KG1 (cell line): ENCODE measurements at regions not wholly inside any gene's neighbourhood (a gene's known extent, or its start where the extent isn't known, plus 50 kb on each side); places are given as distances from the start of the nearest gene placed in this dataset.

Source experiments
- DNase-seq: peaks from one replicate; lab custom pipeline; 2025; lab: John Stamatoyannopoulos, UW

DNA sequence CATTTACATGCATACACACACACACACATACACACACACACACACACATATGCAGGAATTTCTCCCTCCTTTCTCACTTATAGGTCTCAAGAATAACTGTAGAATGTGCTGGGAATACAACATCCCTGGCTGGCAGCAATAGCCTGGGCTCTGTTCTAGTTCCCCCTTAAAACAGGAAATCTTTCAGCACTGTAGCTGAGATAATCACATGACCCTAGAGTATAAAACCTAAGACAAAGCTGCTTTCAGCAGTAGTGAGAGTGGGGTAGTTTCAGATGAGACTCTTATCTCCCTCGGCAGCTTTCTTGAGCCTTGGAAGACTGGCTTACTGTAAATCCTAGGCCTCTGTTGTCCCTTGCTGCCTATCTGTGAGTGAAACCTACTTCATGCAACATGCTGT is 137.4 kb upstream of the AKR1E2 start:
- no peak for DNase-seq

DNA sequence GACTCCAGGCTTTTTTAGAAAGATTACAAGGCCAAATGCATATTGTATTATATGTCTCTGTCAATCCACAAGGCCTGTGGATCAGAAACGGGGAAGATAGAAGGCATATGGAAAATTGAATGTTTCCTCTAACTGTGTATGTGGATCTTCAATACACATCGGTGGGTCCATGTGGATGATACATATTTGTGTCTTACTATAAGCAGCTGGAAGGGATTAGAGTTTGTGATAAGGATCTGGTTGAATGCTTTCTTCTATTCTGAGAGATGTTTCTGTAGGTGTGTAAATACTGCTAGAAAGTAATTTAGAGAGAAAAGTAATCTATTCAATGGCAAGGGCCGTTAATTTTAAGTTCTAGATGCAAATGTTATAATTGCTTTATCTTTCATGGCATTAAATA is 137.8 kb upstream of the AKR1E2 start:
- no peak for DNase-seq

DNA sequence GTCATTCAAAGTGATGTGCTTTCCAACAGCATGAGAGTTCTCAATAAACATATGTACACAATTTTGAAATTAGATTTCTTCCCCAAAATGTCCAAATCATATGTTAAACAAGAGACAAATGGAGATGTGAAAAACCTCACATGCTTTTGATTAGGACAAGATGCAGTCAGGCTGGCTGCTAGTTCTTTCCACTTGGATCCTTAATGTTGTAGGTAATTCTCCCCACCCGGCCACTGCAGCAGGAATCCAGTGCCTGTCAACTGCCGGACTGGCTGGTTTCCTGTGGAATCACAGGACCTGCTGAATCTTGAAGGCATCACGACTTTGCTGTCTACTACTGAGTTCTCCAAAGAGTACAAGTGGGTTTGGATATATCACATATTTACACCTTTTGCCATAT is 138.6 kb upstream of the AKR1E2 start:
- DNase-seq, result no peak

DNA sequence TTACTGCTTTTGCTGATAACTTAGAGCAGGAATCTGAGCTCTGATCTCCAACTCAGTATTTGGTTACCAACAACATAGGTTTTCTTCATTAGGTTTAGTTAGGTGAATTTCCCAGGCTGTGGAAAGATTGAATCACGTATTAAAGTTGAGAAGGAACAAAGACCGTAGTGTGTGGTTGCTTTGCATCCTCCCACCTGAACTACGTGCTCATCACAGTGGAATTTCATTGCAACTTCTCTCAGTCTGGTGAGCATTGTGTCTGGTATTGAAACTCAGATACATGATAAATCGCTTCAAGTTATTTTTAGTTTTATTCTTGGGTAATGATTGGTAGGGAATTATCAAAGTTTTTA is 139.4 kb upstream of the AKR1E2 start:
- no peak for DNase-seq

DNA sequence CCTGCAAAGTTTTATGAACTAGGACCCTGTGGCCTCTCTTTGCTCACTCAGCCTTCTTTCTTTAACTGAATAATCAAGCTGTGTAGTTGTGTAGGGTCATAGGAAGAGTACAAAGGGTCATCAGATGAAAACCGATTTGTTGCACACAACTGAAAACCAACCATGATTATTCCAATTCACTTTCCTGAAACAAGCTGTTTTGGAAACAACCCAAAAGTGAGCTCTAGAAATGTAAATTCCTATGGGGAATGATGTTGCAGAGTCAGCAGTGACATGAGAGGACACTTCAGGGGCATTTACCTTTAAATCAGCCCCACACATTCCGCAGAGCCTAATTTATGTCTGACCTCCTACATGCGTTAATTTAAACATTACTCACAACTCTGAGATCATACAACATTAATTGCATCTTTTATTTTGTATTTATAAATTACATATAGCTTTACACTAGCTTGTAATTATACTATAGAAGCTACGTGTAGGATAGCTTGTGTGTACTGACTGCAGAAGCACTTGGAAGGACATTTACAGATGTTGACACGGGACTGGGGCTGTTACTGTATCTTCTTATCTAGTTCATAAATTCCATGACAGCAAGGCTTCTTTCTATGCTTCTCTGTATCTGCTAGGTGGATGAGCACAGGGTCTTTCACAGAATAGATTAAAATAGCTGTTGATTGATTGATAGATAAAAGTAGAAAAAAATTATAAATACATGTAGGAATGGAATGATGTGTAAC is 139.9 kb upstream of the AKR1E2 start:
- no peak for DNase-seq

DNA sequence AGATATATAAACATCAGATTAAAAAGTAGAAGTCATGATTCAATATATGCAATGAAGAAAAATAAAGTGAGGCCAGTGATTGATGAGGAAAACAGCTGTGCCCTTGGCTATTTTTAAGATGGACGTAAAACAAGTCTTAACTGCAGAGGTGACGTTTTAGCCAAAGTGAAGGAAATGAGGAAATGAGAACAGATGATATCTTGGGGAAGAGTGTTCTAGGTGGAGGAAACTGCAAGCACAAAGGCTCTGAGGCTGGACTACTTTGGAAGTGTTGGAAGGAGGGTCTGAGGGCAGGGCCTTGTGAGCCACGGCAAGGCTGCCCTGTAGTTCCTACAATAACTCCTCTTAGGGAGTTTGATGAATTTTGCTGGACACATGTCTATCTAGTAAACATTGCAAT is 140.5 kb upstream of the AKR1E2 start:
- DNase-seq, result no peak

DNA sequence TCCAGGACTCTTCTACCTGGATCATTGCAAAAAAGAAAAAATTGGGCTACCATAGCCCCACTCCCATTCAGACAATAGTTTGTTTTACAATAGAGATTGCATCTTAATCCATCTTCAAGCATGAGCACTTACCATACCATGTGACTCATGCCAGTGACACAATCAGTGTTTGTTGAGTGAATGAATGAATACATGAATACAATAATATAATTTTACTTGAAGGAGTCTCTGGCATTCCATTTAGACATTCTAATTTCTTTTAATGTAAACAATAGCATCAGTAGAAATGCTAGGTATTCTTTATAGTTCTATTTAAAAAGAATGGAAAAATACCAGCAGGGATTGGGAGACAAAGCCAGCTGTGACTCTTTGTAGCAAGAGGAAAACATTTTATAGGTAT is 141.6 kb upstream of the AKR1E2 start:
- no peak for DNase-seq

DNA sequence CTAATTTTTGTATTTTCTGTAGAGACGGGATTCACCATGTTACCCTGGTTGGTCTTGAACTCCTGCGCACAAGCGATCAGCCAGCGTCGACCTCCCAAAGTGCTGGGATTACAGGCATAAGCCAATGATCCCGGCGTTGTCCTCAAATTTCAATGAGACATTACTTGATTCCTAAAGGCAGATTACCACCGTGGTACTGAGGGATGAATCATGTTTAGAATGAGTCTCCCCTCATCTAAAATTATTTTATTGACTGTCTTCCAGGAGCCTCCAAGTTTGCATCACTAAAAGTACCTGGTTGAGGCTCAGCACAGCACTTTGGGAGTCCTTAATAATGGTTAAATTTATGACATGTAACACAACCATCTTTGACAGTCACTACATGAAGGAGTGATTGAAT is 142.2 kb upstream of the AKR1E2 start:
- no peak for DNase-seq

DNA sequence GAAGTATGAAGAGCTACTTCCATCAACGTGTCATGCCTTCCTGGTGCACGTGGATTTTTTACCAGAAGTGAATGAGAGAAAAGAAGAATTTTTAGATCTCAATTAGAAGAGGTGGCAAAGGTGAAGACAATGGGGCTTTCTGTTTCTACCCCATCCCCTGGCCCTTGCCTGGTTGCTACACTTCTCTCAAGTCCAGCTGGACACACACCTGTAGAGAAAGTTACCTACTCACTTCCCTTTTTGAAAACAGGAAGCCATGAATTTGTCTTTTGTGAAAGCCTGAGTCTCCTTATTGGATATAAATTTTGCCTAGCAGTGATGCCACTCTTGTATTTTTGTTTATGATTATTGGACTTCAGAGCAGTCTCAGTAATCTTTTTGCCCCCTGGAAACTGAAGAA is 142.9 kb upstream of the AKR1E2 start:
- no peak for DNase-seq

DNA sequence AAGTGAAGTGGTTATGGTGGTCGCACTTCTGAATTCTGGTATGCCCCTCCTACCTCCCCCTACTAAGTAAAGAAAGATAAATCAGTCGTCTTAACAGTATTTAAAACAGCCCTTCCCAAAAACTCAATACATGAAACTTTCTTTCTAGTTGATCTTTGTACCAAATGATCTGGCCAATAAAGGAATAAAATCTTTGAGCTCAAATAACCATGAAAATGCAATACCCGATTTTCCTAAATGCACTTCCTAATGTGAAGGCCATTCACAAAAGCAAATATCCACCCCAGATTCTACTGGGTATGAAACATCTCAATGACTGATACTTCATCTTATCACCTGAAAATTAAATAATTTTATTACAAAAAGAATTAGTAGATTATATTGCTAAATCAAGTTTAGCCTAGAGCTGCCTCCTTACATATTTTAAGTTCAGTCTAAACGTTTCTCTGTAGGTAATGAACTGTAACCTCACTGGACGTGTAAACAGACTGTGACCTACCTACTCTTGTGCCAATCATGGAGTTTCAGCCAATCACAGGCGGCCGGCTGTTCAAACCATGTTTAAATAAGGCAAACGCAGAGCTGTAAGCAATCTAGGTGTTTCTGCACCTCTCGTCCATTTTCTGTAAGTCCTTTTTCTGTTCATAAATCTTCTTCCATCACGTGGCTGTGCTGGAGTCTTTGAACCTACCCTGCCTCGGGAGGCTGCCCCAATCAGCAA is 146.9 kb upstream of the AKR1E2 start:
- no peak for DNase-seq

DNA sequence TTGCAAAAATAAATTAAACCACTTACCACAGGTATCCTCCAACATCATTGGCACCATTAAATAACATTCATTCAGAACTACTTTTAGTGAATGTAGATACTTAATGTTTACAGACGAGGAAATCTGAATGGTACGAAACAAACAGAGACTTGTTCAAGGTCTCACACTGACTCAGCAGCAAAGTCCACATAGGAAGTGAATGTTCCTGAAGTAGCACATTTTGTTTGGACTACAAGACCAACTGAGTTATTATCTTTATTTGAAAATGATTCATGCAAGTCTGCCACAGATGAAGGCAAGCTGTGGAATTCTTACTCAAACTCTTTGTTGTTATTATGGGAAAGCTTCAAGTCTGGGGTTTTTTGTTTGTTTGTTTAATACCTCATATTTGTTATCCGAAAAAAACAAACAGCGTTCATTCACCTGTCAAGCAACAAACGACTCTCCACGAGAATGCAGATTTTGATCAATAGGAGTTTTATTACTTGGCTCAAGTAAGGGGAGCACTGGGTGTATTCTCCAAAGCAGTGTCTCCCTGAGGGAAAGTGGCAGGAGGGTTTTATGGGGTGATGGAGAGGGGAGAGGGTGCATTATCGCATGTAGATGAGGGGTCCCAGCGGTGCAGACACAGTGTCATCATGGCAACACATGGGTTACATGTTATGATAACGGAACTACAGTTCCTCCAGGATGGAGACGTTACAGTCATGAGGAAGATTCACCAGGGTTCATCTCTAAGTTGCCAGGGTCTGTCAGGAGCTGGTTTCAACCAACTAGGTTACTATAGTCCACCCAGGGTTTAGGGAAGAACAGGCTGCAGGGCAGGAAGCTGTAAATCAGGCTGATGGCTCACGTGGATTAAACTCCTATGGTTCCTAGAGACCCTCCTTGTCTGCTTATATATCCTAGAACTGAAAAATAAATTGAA is 147.7 kb upstream of the AKR1E2 start:
- no peak for DNase-seq

DNA sequence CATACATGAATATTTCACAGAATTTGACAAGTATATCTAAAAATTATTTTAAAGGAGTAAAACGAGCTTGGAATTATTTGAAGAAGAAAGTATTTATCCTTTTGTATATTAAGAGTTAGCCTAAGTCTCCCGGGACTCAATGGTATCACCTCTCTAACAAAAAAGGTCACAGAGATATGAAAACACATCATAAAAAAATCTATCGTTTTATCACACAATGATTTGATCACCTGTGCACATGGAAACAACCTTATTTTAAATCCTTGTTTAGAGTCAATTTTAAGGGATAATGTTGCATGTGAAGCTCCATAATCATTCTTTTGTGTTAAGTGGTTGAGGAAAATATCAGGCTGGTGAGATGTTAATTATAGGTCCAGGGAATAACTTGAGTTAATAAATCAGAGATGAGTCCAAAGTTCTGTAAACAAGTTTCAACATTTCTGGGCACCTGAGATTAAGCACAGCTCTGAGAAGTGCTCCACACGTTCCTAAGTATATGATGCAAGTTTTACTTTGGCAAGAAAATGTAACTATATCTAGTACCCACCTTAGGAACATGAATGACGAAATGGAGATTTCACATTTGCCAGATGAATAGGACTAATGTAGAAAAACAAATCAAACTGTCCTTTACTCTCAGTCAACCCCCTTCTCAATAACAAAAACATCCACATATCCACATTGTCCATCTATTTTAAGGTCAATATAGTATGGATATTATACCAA is 148.5 kb upstream of the AKR1E2 start:
- DNase-seq, result no peak

DNA sequence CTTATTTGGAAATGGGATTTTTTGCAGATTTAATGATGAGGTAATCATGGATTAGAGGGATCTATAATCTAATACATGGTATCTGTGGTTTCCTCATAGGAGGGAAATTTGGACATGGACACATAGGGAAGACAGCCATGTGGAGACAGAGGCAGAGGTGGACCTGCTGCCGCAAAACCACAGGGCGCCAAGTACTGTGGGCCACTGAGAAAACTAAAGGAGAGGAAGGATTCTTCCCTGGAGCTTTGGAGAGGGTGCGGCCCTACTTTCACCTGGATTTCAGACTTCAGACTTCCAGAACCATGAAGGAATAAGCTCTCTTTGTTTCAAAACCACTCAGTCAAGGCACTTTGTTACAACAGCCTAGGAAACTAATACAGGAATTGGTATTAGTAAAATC is 149.4 kb upstream of the AKR1E2 start:
- DNase-seq, result no peak

DNA sequence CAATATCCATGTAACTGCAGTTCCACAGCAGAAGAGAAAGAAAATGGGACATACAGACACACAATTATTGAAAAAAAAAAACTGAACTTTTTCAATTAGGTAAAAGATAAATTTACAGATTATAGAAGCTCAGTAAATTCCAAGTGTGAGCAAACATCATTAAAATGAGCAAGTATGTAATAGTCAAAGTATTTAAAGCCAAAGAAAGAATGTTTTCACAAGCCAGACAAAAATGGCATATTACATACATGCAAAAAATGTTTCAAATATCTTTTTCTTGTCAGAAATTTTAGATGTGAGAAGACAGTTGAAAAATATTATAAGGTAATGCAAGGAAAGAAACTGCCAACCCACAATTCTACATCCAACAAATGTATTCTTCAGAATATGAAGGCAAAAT is 150.2 kb upstream of the AKR1E2 start:
- no peak for DNase-seq

DNA sequence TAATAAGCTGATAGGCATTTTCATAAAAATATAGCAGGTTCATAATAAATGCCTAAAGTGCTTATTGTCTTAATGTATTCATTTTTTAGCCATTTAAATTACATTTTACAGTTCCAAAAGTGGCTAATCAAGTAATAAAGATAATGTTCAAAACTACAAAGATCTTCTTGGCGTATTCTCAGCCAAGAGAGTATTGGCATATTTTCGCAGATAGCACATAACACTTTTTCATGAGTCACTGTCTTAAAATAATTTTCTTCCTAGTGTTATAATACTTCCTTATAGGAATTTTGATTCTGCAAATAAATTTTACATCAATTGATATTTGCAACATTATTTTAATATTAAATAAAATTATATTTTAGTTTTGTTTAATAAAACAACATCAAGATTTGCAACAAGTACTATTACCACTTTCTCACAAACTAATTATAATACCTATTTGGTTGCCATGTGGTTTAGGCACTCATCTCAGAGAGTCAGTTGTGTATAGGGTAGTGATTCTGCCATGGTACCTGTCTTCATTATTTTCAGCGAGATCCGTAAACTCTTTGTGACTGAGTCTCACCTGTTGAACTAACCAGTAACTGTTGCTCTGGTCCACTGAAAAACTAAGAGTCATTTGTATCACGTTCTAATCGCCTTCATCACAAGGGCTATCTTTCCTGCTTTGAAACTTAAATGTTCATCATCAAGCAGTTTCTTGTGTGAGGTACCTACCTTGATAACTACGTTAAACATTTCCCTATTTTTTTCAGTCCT is 152.5 kb upstream of the AKR1E2 start:
- DNase-seq, result no peak

DNA sequence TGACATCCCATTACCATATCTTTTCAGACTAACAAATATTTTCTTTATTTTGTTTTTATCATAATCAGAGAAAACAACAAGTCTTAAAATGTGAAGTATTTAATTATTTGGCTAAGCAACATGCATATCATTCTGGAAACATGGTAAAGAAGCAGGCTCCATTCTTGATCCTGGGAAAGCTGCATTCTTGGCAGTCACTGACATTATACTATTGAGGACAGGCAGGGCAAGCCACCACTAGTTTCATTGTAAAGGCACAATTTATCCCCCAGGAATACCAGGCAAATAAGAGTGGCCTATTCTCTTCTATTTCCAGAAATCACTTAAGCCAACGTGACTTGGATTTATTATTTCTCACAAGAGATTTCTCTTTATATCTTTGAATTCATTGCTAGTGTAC is 153.8 kb upstream of the AKR1E2 start:
- DNase-seq, result no peak

DNA sequence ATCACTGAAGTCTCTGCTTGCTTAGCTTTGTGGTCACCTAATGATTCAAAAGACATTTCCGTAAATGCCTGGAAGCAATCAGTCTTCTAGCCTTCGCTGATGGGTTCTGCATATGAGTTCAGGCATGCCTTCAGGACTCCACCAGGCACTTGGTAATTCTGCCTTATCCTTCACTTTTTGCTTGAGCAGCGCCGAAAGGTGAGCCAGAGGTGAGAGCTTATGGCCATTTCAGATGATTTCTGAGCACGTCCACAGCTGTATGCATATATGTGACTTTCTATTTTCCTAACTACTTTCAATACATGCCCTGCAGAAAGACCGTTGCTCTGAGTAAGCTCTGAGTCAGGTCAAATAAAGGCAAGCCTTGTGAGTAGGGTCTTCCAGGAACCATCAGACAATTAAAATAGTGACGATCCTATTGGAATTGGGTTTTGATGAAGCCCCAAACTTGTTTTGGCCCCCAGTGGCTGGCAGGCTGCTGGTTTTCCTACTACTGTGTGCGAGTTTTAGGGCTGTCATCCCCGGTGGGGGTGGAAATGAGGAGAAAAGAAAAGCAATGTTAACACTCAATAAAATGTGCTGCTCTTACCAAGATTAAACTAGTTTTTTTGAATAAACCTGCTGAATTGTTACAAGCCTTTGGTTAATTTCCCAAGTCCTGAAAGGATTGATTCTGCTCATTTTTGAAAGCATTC is 154.4 kb upstream of the AKR1E2 start:
- no peak for DNase-seq

DNA sequence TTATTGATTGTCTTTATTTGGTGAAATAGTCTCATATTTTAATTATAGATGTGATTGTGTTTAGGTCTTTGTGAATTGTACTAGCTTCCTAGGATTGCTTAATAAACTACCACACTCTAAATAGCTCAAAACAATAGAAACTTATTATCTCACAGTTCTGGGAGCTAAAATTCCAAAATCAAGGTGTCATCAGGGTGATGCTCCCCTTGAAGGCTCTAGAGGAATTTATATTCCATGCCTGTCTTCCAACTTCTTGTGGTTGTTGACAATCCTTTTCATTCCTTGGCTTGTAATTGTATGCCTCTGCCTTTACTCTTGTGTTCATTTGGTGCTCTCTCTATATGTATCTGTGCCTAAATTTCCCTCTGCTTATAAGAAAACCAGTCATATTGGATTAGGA is 155.3 kb upstream of the AKR1E2 start:
- no peak for DNase-seq

DNA sequence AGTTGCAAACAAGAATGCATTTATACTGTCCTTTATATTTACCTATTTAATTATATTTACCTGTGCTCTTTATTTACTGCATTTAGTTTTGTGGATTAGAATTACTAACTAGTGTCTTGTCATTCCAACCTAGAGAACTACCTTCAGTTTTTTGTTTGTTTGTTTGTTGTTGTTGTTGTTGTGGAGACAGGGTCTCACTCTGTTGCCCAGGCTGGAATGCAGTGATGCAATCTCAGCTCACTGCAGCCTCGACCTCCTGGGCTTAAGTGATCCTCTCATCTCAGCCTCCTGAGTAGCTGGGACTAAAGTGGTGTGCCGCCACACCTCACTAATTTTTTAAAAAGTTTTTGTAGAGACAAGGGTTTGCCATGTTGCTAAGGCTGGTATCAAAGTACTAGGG is 156.4 kb upstream of the AKR1E2 start:
- DNase-seq, result no peak

DNA sequence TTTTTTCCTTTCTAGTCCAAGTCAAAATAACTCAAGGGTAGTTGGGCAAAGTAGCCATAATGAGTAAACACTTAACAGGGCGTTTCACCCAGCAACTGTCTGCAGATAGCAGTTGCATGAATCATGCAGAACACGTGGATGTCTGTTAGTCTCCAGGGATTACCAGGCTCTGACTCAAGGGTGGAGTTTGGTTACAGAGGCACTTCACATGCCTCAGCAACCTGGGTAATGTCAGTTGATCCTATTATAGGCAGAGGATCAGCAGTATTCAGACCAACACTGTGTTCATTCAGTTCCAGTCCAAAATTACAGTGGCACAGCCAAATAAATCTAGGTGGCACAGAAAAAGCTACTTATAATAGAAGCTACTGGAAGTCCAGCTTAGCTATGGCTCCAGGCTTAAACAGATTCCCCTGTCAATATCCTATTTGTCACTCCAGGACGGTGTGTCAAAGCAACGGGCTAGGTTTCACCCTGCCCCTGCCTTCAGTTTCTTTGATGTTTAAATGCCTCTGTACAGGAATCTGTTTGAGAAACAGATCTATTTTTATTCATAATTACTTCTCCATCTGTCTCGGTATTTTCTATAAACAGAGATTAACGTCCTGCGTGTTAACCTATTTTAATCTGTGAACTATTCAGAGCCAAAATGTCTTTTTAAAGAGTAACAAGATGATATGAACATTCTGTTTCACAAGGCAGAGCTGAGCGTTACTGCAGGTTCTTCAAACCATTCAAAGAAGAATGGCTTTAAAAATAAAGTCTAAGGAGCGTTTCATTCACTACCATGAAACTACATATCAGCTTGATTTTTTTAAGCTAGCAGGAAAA is 162.6 kb upstream of the AKR1E2 start:
- no peak for DNase-seq
